Astrocyte of the spinal cord (primary cell): ENCODE measurements at regions not wholly inside any gene's neighbourhood (a gene's known extent, or its start where the extent isn't known, plus 50 kb on each side); places are given as distances from the start of the nearest gene placed in this dataset.

Source experiments
- DNase-seq: peaks from one replicate; pipeline ENCODE4 v3.0.0; 2011; ENCODE audit warnings: low read depth, low spot score
- H3K4me3 ChIP-seq: 2 replicates; pipeline ENCODE4 v1.5.1; 2011; ENCODE audit warnings: low read depth, mild to moderate bottlenecking, low read length, moderate library complexity
- CTCF ChIP-seq: IDR thresholded peaks from 2 replicates; pipeline ENCODE4 v1.5.1; 2012; ENCODE audit warnings: low read depth, mild to moderate bottlenecking, low read length, inconsistent platforms
- in situ Hi-C: cut with HindIII; loops from 2 replicates; pipeline ENCODE4 v1.10.0; 2017; ENCODE audit warnings: low sequenced_read_pairs

GRCh38 chr16:5454349-5454748 lies 356.8 kb upstream of the EEF2KMT start:
- no peak overlapping the region for H3K4me3 ChIP-seq
- in situ Hi-C loops: no loop called here
- DNase-seq: no peak
- no peak for TF ChIP-seq CTCF

- no peak for DNase-seq
- no peak overlapping the region for H3K4me3 ChIP-seq
- in situ Hi-C loops: no loop called here
- TF ChIP-seq CTCF: no peak
These were observed 354.0 kb upstream of the EEF2KMT start for GRCh38 chr16:5451641-5452040.

- in situ Hi-C loops: no loop called here
- TF ChIP-seq CTCF: no peak
- no peak overlapping the region for H3K4me3 ChIP-seq
- DNase-seq: no peak
These were observed 353.0 kb upstream of the EEF2KMT start for GRCh38 chr16:5450409-5451104.

GRCh38 chr16:5449901-5450300 lies 352.3 kb upstream of the EEF2KMT start:
- H3K4me3 ChIP-seq: no peak overlapping the region
- in situ Hi-C loops: no loop called here
- TF ChIP-seq CTCF: no peak
- no peak for DNase-seq

- TF ChIP-seq CTCF: no peak
- in situ Hi-C loops: no loop called here
These were observed 351.2 kb upstream of the EEF2KMT start for GRCh38 chr16:5448798-5449197.

GRCh38 chr16:5447734-5448133 lies 350.1 kb upstream of the EEF2KMT start:
- no peak for TF ChIP-seq CTCF
- DNase-seq: no peak
- H3K4me3 ChIP-seq: no peak overlapping the region
- in situ Hi-C loops: no loop called here

More at GRCh38 chr16:5448798-5449197, 351.2 kb upstream of the EEF2KMT start:
- no peak for DNase-seq
- no peak overlapping the region for H3K4me3 ChIP-seq
